H9 (cell line): ENCODE measurements at regions not wholly inside any gene's neighbourhood (a gene's known extent, or its start where the extent isn't known, plus 50 kb on each side); places are given as distances from the start of the nearest gene placed in this dataset.

ENCODE experiments used
- DNase-seq: peaks from one replicate; pipeline ENCODE4 v3.0.0-alpha.2; 2017
- H2AFZ ChIP-seq: one replicate; pipeline ENCODE4 v1.6.1; 2013; ENCODE audit warnings: mild to moderate bottlenecking, low read length, control low read depth, moderate library complexity
- H2AK5ac ChIP-seq: 2 replicates; pipeline ENCODE4 v1.6.1; 2013; ENCODE audit warnings: low read length, control low read depth, mixed read lengths; ENCODE audit not compliant: insufficient read length
- H2BK120ac ChIP-seq: one replicate; pipeline ENCODE4 v1.6.1; 2013; ENCODE audit warnings: low read depth, mild to moderate bottlenecking, low read length, control low read depth, inconsistent platforms; ENCODE audit not compliant: poor library complexity, severe bottlenecking
- H2BK12ac ChIP-seq: 2 replicates; pipeline ENCODE4 v1.6.1; 2013; ENCODE audit warnings: low read length, control low read depth, mixed read lengths, low read depth; ENCODE audit not compliant: insufficient read length
- H2BK15ac ChIP-seq: 2 replicates; pipeline ENCODE4 v1.6.1; 2013; ENCODE audit warnings: low read depth, low read length, control low read depth
- H2BK20ac ChIP-seq: one replicate; pipeline ENCODE4 v1.6.1; 2013; ENCODE audit warnings: low read depth, mild to moderate bottlenecking, low read length, control low read depth, inconsistent platforms; ENCODE audit not compliant: poor library complexity, severe bottlenecking
- H2BK5ac ChIP-seq: 2 replicates; pipeline ENCODE4 v1.6.1; 2013; ENCODE audit warnings: low read length, control low read depth, mixed read lengths; ENCODE audit not compliant: insufficient read length
- H3K14ac ChIP-seq: 2 replicates; pipeline ENCODE4 v1.6.1; 2013; ENCODE audit warnings: low read length, control low read depth; ENCODE audit not compliant: insufficient read depth
- H3K18ac ChIP-seq: 2 replicates; pipeline ENCODE4 v1.6.1; 2013; ENCODE audit warnings: low read depth, mild to moderate bottlenecking, mixed read lengths, low read length, control low read depth; ENCODE audit not compliant: insufficient read length
- H3K23ac ChIP-seq: 2 replicates; pipeline ENCODE4 v1.6.1; 2013; ENCODE audit warnings: low read length, control low read depth, mixed read lengths, low read depth; ENCODE audit not compliant: insufficient read length
- H3K23me2 ChIP-seq: 2 replicates; pipeline ENCODE4 v1.6.1; 2013; ENCODE audit warnings: low read depth, mild to moderate bottlenecking, mixed read lengths, low read length, control low read depth; ENCODE audit not compliant: insufficient read length, poor library complexity, severe bottlenecking
- H3K27ac ChIP-seq: 2 replicates; pipeline ENCODE4 v1.5.1; 2013; ENCODE audit warnings: low read length, control low read depth, mixed read lengths, low read depth; ENCODE audit not compliant: insufficient read length
- H3K27me3 ChIP-seq: 2 replicates; pipeline ENCODE4 v1.6.1; 2013; ENCODE audit warnings: low read length, control low read depth, inconsistent platforms; ENCODE audit not compliant: insufficient read depth
- H3K4ac ChIP-seq: 2 replicates; pipeline ENCODE4 v1.6.1; 2013; ENCODE audit warnings: low read depth, mild to moderate bottlenecking, control low read depth, inconsistent platforms, low read length, moderate library complexity
- H3K4me1 ChIP-seq: 2 replicates; pipeline ENCODE4 v1.6.1; 2013; ENCODE audit warnings: low read length, control low read depth, inconsistent platforms; ENCODE audit not compliant: insufficient read depth
- H3K4me2 ChIP-seq: 2 replicates; pipeline ENCODE4 v1.6.1; 2013; ENCODE audit warnings: low read length, control low read depth, mixed read lengths; ENCODE audit not compliant: insufficient read length, insufficient read depth
- H3K56ac ChIP-seq: 2 replicates; pipeline ENCODE4 v1.6.1; 2013; ENCODE audit warnings: low read depth, mild to moderate bottlenecking, mixed read lengths, low read length, control low read depth; ENCODE audit not compliant: insufficient read length
- H3K79me1 ChIP-seq: 2 replicates; pipeline ENCODE4 v1.6.1; 2013; ENCODE audit warnings: low read depth, mild to moderate bottlenecking, moderate library complexity, low read length, control low read depth, inconsistent platforms; ENCODE audit not compliant: insufficient read depth, poor library complexity, severe bottlenecking
- H3K79me2 ChIP-seq: 2 replicates; pipeline ENCODE4 v1.6.1; 2013; ENCODE audit warnings: low read length, control low read depth, inconsistent platforms; ENCODE audit not compliant: insufficient read depth
- H3K9ac ChIP-seq: 2 replicates; pipeline ENCODE4 v1.6.1; 2013; ENCODE audit warnings: low read length, control low read depth, mixed read lengths; ENCODE audit not compliant: insufficient read length; ENCODE audit errors: extremely low read depth
- H3K9me3 ChIP-seq: one replicate; pipeline ENCODE4 v1.6.1; 2013; ENCODE audit warnings: low read depth, low read length, inconsistent platforms; ENCODE audit not compliant: control insufficient read depth
- H3T11ph ChIP-seq: one replicate; pipeline ENCODE4 v1.6.1; 2013; ENCODE audit warnings: mild to moderate bottlenecking, low read length, control low read depth, inconsistent platforms
- H4K20me1 ChIP-seq: one replicate; pipeline ENCODE4 v1.6.1; 2013; ENCODE audit not compliant: control insufficient read depth, insufficient read length, insufficient read depth
- H4K5ac ChIP-seq: 2 replicates; pipeline ENCODE4 v1.6.1; 2013; ENCODE audit warnings: low read depth, mild to moderate bottlenecking, mixed read lengths, low read length, control low read depth; ENCODE audit not compliant: insufficient read length
- H4K8ac ChIP-seq: replicated peaks from 2 replicates; pipeline ENCODE4 v1.6.1; 2013; ENCODE audit warnings: low read length, control low read depth, mixed read lengths, low read depth; ENCODE audit not compliant: insufficient read length
- H4K91ac ChIP-seq: 2 replicates; pipeline ENCODE4 v1.6.1; 2013; ENCODE audit warnings: low read depth, mild to moderate bottlenecking, moderate library complexity, mixed read lengths, low read length, control low read depth; ENCODE audit not compliant: insufficient read length
- H3K27ac Mint-ChIP-seq, 3 experiments: 2 replicates in 2 of 3; 3 replicates in 1 of 3; pipeline ENCODE4 v1.8.0; 2020 to 2021; ENCODE audit warnings: mixed read lengths in 3 of 3, mild to moderate bottlenecking in 1 of 3, moderate library complexity in 1 of 3
- H3K27me3 Mint-ChIP-seq: 2 replicates; pipeline ENCODE4 v1.8.0; 2021; ENCODE audit warnings: low read depth, mild to moderate bottlenecking, moderate library complexity, mixed read lengths
- H3K36me3 Mint-ChIP-seq, 3 experiments: 2 replicates in 2 of 3; 3 replicates in 1 of 3; pipeline ENCODE4 v1.8.0; 2020 to 2021; ENCODE audit warnings: low read depth in 3 of 3, mixed read lengths in 3 of 3; ENCODE audit not compliant: insufficient read depth in 1 of 3
- H3K4me1 Mint-ChIP-seq, 2 experiments: 2 replicates each; pipeline ENCODE4 v1.8.0; 2020; ENCODE audit warnings: mixed read lengths in 2 of 2
- H3K4me3 Mint-ChIP-seq, 2 experiments: 2 replicates in 1 of 2; 3 replicates in 1 of 2; pipeline ENCODE4 v1.8.0; 2020 to 2021; ENCODE audit warnings: mild to moderate bottlenecking in 2 of 2, mixed read lengths in 2 of 2, moderate library complexity in 1 of 2
- H3K9me3 Mint-ChIP-seq, 2 experiments: 2 replicates in 1 of 2; 3 replicates in 1 of 2; pipeline ENCODE4 v1.8.0; 2020; ENCODE audit warnings: mild to moderate bottlenecking in 2 of 2, mixed read lengths in 2 of 2, moderate library complexity in 1 of 2
- CTCF ChIP-seq: fragments of 200-600 bp; sonication (generic); conservative IDR thresholded peaks from 3 replicates; pipeline ENCODE4 v1.8.0; 2021; ENCODE audit warnings: antibody characterized with exemption, mild to moderate bottlenecking
- WGBS: extraction: QIAGEN DNeasy Blood & Tissue Kit; methylation state at CpG from one replicate; pipeline ENCODE4 v1.1.7; 2013; ENCODE audit warnings: missing lambda C conversion rate, low lambda C conversion rate, mixed read lengths; ENCODE audit not compliant: insufficient read length; ENCODE audit errors: extremely low coverage; 5-methylcytosine and 5-hydroxymethylcytosine counted together

DNA sequence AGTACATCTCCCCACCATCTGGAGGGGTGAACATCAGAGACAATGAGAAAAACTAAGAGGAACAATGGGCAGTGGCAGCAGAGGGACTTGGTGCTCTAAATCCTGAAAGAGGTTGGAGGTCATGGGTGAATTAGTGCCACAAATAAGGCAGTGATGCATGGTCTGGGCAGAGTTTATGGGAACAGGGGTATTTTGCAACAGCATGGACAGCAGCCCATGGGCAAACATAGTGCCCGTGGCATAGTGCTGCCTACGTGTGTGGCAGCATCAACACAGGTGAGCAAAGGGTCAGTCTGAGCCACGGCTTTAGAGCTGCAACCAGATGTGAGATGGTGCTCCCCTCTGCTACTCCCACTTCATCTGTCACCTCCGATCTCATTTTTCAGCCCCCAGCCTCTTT, 459.1 kb upstream of the CITED2 start:
- Histone ChIP-seq H3K4me1 (no peaks in the 10 kb centered on the region), H3K23me2 (no peaks in the 10 kb centered on the region), H4K20me1 (no peaks in the 10 kb centered on the region), H2BK12ac (no peak overlapping the region), H3T11ph (no peak overlapping the region), H3K4me2 (no peak overlapping the region), H2AFZ (no peak overlapping the region), H3K9ac (no peak overlapping the region), H3K27me3 (no peaks in the 10 kb centered on the region), H2BK20ac (no peak overlapping the region), H3K9me3 (no peaks in the 10 kb centered on the region), H4K8ac (no peak overlapping the region), H2BK5ac (no peak overlapping the region), H4K91ac (no peak overlapping the region), H3K4ac (no peak overlapping the region), H3K79me2 (no peaks in the 10 kb centered on the region), H3K23ac (no peak overlapping the region), H2BK15ac (no peak overlapping the region; the same call in 1 of the 2 replicates), H3K56ac (no peak overlapping the region), H4K5ac (no peak overlapping the region), H3K27ac (no peak overlapping the region), H3K79me1 (no peaks in the 10 kb centered on the region), H2AK5ac (no peak overlapping the region), H2BK120ac (no peak overlapping the region), H3K14ac (0 out of 2 replicates have a peak overlapping the region, but pooled peaks have one; percentile 47), H3K18ac (peak overlapping the region; percentile 27)
- Mint-ChIP-seq H3K27ac (no peak overlapping the region), H3K27me3 (no peaks in the 10 kb centered on the region), H3K4me3 (no peak overlapping the region), H3K36me3 (no peaks in the 10 kb centered on the region; a peak in 1 of 7 replicates), H3K9me3 (peaks cover 0 to 2% of the 10 kb centered on the region in 2 experiments; a peak in 3 of 5 replicates), H3K4me1 (no peaks in the 10 kb centered on the region)
- DNase-seq: no peak
- WGBS: no CpG with 5 or more reads among the region's 4 CpGs
- TF ChIP-seq CTCF: no peak
